A673 (cell line): ENCODE measurements at regions not wholly inside any gene's neighbourhood (a gene's known extent, or its start where the extent isn't known, plus 50 kb on each side); places are given as distances from the start of the nearest gene placed in this dataset.

Source experiments
- CTCF ChIP-seq: fragments of 300-800, 200-600 bp; sonication (generic); conservative IDR thresholded peaks from 2 replicates; pipeline ENCODE4 v1.5.1; 2017; ENCODE audit warnings: low read depth, mild to moderate bottlenecking, antibody characterized with exemption, low read length, moderate library complexity, mixed read lengths
- EZH2 ChIP-seq: fragments of 200-600 bp; sonication (generic); IDR thresholded peaks from 2 replicates; pipeline ENCODE4 v1.6.1; 2017; ENCODE audit warnings: borderline replicate concordance, low read depth, mild to moderate bottlenecking, mixed read lengths, antibody characterized with exemption, low read length; ENCODE audit not compliant: poor library complexity, severe bottlenecking

DNA sequence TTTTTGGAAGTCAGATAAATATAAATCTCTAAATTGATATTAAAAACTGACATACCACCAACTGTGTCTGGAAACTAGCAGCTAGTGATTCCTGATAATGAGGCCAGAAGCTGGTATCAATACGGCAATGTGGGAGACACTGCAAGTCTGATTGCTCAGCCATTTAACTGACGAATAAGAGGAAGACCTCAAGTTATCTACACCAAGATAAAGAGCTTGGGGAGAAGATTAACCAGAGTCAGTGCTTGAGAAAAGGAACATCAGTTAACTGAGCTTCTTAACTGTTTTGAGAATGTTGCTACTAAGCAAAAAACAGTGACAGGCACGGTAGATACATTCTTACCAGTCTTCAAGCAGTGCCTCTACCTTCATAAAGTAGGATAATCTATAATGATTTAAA, 140.4 kb upstream of the TENT5A start:
- TF ChIP-seq CTCF (no peak), EZH2 (no peak)
